ENCODE measurements at regions not wholly inside any gene's neighbourhood (a gene's known extent, or its start where the extent isn't known, plus 50 kb on each side); places are given as distances from the start of the nearest gene placed in this dataset.

DNA sequence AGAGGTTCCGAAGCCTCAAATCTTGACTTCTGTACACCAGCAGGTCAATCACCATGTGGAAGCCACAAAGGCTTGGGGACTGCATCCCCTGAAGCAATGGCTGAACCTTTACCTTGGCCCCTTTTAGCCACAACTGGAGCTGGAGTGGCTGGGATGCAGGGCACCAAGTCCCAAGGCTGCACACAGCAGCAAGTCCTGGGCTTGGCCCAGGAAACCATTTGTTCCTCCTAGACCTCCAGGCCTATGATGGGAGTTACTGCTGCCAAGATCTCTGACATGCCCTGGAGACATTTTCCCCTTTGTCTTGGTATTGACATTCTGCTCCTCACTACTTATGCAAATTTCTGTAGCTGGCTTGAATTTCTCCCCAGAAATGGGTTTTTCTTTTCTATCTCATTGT is 285.9 kb downstream of the ASXL3 start:
- TF ChIP-seq, protein P1, sequence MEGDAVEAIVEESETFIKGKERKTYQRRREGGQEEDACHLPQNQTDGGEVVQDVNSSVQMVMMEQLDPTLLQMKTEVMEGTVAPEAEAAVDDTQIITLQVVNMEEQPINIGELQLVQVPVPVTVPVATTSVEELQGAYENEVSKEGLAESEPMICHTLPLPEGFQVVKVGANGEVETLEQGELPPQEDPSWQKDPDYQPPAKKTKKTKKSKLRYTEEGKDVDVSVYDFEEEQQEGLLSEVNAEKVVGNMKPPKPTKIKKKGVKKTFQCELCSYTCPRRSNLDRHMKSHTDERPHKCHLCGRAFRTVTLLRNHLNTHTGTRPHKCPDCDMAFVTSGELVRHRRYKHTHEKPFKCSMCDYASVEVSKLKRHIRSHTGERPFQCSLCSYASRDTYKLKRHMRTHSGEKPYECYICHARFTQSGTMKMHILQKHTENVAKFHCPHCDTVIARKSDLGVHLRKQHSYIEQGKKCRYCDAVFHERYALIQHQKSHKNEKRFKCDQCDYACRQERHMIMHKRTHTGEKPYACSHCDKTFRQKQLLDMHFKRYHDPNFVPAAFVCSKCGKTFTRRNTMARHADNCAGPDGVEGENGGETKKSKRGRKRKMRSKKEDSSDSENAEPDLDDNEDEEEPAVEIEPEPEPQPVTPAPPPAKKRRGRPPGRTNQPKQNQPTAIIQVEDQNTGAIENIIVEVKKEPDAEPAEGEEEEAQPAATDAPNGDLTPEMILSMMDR (conservative IDR thresholded peaks at IDR 0.05; ENCODE audit: low read depth in 2 of 2) = no peak
- no peak for TF ChIP-seq EZH2 (IDR thresholded peaks at IDR 0.05; ENCODE audit: low read depth, unreplicated experiment)
- TF ChIP-seq, protein P2, sequence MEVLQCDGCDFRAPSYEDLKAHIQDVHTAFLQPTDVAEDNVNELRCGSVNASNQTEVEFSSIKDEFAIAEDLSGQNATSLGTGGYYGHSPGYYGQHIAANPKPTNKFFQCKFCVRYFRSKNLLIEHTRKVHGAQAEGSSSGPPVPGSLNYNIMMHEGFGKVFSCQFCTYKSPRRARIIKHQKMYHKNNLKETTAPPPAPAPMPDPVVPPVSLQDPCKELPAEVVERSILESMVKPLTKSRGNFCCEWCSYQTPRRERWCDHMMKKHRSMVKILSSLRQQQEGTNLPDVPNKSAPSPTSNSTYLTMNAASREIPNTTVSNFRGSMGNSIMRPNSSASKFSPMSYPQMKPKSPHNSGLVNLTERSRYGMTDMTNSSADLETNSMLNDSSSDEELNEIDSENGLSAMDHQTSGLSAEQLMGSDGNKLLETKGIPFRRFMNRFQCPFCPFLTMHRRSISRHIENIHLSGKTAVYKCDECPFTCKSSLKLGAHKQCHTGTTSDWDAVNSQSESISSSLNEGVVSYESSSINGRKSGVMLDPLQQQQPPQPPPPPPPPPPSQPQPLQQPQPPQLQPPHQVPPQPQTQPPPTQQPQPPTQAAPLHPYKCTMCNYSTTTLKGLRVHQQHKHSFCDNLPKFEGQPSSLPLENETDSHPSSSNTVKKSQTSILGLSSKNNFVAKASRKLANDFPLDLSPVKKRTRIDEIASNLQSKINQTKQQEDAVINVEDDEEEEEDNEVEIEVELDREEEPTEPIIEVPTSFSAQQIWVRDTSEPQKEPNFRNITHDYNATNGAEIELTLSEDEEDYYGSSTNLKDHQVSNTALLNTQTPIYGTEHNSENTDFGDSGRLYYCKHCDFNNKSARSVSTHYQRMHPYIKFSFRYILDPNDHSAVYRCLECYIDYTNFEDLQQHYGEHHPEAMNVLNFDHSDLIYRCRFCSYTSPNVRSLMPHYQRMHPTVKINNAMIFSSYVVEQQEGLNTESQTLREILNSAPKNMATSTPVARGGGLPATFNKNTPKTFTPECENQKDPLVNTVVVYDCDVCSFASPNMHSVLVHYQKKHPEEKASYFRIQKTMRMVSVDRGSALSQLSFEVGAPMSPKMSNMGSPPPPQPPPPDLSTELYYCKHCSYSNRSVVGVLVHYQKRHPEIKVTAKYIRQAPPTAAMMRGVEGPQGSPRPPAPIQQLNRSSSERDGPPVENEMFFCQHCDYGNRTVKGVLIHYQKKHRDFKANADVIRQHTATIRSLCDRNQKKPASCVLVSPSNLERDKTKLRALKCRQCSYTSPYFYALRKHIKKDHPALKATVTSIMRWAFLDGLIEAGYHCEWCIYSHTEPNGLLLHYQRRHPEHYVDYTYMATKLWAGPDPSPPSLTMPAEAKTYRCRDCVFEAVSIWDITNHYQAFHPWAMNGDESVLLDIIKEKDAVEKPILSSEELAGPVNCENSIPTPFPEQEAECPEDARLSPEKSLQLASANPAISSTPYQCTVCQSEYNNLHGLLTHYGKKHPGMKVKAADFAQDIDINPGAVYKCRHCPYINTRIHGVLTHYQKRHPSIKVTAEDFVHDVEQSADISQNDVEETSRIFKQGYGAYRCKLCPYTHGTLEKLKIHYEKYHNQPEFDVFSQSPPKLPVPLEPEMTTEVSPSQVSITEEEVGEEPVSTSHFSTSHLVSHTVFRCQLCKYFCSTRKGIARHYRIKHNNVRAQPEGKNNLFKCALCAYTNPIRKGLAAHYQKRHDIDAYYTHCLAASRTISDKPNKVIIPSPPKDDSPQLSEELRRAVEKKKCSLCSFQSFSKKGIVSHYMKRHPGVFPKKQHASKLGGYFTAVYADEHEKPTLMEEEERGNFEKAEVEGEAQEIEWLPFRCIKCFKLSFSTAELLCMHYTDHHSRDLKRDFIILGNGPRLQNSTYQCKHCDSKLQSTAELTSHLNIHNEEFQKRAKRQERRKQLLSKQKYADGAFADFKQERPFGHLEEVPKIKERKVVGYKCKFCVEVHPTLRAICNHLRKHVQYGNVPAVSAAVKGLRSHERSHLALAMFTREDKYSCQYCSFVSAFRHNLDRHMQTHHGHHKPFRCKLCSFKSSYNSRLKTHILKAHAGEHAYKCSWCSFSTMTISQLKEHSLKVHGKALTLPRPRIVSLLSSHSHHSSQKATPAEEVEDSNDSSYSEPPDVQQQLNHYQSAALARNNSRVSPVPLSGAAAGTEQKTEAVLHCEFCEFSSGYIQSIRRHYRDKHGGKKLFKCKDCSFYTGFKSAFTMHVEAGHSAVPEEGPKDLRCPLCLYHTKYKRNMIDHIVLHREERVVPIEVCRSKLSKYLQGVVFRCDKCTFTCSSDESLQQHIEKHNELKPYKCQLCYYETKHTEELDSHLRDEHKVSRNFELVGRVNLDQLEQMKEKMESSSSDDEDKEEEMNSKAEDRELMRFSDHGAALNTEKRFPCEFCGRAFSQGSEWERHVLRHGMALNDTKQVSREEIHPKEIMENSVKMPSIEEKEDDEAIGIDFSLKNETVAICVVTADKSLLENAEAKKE (CRISPR knock-in tag; IDR thresholded peaks at IDR 0.05) = no peak
- no peak for TF ChIP-seq POLR2AphosphoS5 (IDR thresholded peaks at IDR 0.05; ENCODE audit: low read depth)
- TF ChIP-seq CREB1 (CRISPR knock-in tag; IDR thresholded peaks at IDR 0.05; ENCODE audit: low read depth) = no peak

Data from GM23338 (cell line).